HG03575 (cell line): ENCODE measurements at regions not wholly inside any gene's neighbourhood (a gene's known extent, or its start where the extent isn't known, plus 50 kb on each side); places are given as distances from the start of the nearest gene placed in this dataset.
"Not testable (repeated sequence)": the region's sequence is repeated elsewhere in the genome, so short reads cannot be mapped to it uniquely, and the experiment has no call there.

Source experiments
- ATAC-seq: cut with Tn5 transposase; IDR thresholded peaks from one replicate; pipeline ENCODE4 v1.9.1; 2021; ENCODE audit not compliant: unreplicated experiment, insufficient number of reproducible peaks, low FRiP score; ENCODE audit errors: extremely low read depth

- ATAC-seq = no peak
These were observed 1285.7 kb downstream of the CNTNAP5 start for GRCh38 chr2:125310657-125311364.

DNA sequence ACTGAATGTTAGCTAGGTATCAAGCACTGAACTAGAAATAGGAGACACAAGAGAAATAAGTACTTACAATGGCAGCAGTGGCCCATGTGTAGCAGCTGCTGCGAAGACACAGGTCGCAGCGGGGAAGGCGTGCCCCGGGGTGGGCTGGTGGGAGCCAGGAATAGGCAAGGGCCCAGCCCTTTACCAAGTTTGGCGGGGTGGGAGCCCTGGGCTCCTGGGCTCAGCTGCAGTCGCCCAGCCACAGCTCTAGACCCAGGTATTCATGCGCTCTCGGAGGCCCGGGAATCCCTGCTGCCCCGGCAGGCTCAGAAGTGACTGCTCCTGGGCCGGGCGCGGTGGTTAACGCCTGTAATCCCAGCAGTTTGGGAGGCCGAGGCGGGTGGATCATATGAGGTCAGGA lies 1287.3 kb downstream of the CNTNAP5 start:
- no peak for ATAC-seq

DNA sequence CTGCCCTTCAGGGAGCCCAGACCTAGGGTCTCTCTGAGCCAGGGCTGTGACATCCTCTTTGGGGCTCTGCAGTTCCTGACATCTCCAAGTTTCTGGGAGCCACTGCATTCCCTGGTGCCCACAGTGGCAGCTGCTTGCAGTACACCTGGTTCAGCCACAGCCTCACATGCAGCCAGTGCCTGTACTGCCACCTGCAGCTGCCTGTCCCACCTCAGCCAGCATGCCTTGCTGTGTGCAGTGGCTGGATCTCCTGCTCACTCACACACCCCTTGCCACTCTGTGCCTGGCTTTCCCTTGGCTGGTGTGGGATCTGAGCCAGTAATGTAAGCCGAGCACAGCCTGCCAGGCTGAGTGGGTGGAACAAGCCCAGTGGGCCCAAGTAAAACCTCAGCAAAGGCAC lies 1288.7 kb downstream of the CNTNAP5 start:
- no peak for ATAC-seq

GRCh38 chr2:125318740-125319139 lies 1293.7 kb downstream of the CNTNAP5 start:
- ATAC-seq = no peak

DNA sequence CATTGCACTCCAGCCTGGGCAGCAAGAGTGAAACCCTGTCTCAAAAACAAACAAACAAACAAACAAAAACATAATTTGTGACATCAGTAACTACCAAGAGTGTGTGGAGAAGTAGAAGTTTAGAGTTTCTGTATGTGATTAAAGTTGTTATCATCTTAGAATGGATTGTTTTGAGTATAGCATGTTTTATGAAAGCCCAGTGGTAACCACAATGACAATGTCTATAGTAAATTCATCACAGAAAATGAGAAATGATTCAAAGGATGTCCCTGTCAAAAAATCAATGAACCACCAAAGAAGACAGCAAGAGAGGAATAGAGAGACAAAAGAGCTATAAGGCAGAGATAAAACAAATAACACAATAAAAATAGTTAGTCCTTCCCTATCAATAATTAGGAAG lies 1299.2 kb downstream of the CNTNAP5 start:
- ATAC-seq = no peak

DNA sequence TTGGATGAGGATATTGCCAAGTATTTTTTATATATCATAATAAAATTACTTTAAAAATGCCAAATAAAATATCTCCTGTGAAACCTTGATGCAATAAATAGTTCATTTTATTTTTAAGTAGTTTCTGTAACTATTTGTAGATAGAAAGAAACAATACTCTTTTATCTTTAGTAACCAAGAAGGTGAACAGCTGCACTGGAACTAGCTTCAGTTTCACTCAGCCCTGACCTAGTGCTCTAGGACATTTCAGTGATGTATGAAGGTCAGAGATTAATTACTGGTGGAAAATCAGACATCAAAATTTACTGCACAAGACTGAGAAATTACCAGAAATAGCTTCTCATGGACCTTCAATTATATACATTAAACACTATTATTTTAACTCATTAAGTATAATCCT lies 1305.0 kb downstream of the CNTNAP5 start:
- no peak for ATAC-seq

DNA sequence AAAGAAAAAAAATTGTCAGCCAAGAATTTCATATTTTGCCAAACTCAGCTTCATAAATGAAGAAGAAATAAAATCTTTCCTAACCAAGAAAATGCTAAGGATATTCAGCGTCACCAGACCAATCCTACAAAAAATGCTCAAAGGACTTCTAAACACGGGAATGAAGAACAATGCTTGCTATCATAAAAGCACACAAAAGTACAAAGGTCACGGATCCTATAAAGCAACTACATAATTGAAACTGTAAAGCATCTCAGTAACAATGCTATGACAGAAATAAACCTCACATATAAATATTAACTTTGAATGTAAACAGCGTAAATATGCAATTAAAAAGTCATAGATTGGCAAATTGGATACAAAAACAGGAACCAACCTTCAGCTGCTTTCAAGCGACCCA lies 1314.6 kb upstream of the GYPC start:
- ATAC-seq = no peak

DNA sequence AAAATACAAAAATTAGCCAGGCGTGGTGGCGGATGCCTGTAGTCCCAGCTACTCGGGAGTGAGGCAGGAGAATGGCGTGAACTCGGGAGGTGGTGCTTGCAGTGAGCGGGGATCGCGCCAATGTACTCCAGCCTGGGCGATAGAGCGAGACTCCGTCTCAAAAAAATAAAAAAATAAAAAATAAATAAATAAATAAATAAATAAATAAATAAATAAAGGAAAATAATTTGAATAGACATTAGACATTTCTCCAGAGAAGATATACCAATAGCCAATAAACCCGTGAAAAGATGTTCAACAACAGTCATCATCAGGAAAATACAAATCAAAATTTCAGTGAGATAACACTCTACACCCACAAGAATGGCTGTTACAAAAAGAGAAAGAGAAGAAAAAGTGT lies 1302.4 kb upstream of the GYPC start:
- not testable (repeated sequence) for ATAC-seq

DNA sequence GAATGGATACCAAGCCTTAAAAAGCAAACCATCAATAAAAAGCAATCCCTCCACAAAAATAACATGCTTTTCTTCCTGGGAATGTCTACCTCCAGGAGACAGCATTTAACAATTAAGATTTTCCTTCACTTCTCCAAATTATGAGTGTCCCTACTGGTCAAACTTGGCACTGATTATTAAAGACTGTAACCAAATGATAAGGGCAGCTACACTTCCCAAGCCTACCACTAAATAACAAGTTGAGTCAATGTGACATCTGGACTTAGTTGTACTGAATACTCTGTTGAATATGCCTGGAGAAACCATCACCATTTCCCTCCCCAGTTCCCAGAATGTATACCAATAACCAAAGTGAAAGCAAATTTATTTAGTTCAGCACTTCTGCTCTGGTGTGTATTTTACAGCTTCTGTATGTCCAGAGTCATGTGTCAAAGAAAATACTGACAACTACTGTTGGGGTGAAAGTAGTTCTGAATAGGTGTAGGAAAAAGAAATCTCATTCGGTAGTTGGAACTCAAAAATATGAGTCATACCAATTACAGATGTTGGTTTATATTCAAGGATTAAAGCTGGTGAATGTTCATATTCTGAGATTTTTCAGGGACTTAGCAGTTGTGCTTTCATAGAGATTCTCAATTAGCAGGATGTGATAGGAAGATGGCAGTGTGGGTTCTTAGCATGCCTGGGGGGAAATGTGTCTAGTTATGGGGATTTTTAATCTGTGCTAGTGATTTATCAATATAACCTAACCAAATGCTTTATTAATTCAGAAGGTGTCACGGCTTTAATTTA lies 1291.6 kb upstream of the GYPC start:
- no peak for ATAC-seq

DNA sequence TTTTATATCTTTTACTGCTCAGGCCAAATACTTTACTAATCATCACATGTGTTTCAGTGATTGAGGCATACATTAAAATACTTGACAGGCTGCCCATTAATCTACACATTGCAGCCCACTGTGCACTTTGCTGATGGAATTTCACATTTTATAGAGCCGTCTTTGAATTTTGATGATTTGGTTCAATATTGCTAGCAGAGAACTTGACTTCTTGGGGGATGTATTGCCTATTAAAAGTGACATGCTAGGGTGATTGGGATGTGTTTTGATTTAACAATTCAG lies 1291.0 kb upstream of the GYPC start:
- ATAC-seq = no peak

DNA sequence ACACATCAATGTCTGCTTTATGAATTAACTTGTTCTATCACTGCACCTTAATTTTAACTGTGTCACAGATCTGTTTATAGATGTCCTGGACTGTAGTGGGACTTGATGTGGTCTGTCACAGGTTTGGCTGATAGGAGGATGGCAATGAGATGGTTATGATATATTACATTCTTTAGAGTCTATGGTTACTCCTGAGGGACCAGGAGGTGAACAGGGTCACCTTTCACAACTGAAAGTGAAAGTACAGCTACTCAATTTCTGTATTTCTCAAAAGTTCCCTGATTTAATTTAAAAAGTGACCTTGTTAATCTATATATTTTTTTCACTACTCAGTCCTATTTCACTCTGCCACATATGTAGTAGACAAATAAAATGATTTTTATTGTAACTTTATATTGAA lies 1284.1 kb upstream of the GYPC start:
- ATAC-seq = no peak

GRCh38 chr2:125373293-125373692 lies 1282.7 kb upstream of the GYPC start:
- ATAC-seq = no peak

- ATAC-seq = no peak
These were observed 1269.9 kb upstream of the GYPC start for GRCh38 chr2:125386074-125386473.

- ATAC-seq = peak; percentile 94
These were observed 1258.3 kb upstream of the GYPC start for GRCh38 chr2:125397535-125398251.

GRCh38 chr2:125398738-125399524 lies 1257.0 kb upstream of the GYPC start:
- no peak for ATAC-seq

- ATAC-seq = no peak
These were observed 1250.1 kb upstream of the GYPC start for GRCh38 chr2:125405816-125406215.

- ATAC-seq = no peak
These were observed 1247.0 kb upstream of the GYPC start for GRCh38 chr2:125408874-125409538.

- no peak for ATAC-seq
These were observed 1237.5 kb upstream of the GYPC start for GRCh38 chr2:125418483-125418882.

GRCh38 chr2:125422198-125422770 lies 1233.7 kb upstream of the GYPC start:
- ATAC-seq = not testable (repeated sequence)
